Lower leg skin (tissue), 3 donors: ENCODE measurements at regions not wholly inside any gene's neighbourhood (a gene's known extent, or its start where the extent isn't known, plus 50 kb on each side); places are given as distances from the start of the nearest gene placed in this dataset.

ENCODE experiments used
- POLR2A ChIP-seq, 2 donors: fragments of 450-650 bp; IDR thresholded peaks; one replicate each; pipeline ENCODE4 v1.6.1; 2016 to 2017; ENCODE audit warnings: antibody characterized with exemption in 2 of 2, mild to moderate bottlenecking in 1 of 2, moderate library complexity in 1 of 2
- TF ChIP-seq, protein P1 (sequence below), 3 donors: fragments of 450-650 bp; IDR thresholded peaks; one replicate each; pipeline ENCODE4 v1.5.1; 2016; ENCODE audit warnings: antibody characterized with exemption in 3 of 3, mild to moderate bottlenecking in 3 of 3, moderate library complexity in 2 of 3

GRCh38 chr13:64197232-64197631, 2781.6 kb upstream of the PCDH20 start:
- TF ChIP-seq, protein P1, sequence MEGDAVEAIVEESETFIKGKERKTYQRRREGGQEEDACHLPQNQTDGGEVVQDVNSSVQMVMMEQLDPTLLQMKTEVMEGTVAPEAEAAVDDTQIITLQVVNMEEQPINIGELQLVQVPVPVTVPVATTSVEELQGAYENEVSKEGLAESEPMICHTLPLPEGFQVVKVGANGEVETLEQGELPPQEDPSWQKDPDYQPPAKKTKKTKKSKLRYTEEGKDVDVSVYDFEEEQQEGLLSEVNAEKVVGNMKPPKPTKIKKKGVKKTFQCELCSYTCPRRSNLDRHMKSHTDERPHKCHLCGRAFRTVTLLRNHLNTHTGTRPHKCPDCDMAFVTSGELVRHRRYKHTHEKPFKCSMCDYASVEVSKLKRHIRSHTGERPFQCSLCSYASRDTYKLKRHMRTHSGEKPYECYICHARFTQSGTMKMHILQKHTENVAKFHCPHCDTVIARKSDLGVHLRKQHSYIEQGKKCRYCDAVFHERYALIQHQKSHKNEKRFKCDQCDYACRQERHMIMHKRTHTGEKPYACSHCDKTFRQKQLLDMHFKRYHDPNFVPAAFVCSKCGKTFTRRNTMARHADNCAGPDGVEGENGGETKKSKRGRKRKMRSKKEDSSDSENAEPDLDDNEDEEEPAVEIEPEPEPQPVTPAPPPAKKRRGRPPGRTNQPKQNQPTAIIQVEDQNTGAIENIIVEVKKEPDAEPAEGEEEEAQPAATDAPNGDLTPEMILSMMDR (IDR thresholded peaks at IDR 0.05): no peak
- no peak for TF ChIP-seq POLR2A (IDR thresholded peaks at IDR 0.05)
